H1 (cell line): ENCODE measurements at regions not wholly inside any gene's neighbourhood (a gene's known extent, or its start where the extent isn't known, plus 50 kb on each side); places are given as distances from the start of the nearest gene placed in this dataset.

Experiments used
- CTCF ChIA-PET: fragments of 300-600 bp; sonication (Branson Sonifier 250); formaldehyde crosslinking; loops from one replicate; lab custom pipeline; 2021; ENCODE audit not compliant: partially characterized antibody; lab: Charles Lee
- POLR2A ChIA-PET: fragments of 300-600 bp; sonication (Branson Sonifier 250); formaldehyde crosslinking; loops from one replicate; lab custom pipeline; 2021; ENCODE audit warnings: inconsistent platforms; ENCODE audit not compliant: partially characterized antibody; lab: Charles Lee
- DNase-seq, 2 experiments: peaks; one replicate each; pipeline versions ENCODE4 v3.0.0 to v3.0.0-alpha.2; 2010 to 2022; ENCODE audit warnings: low spot score in 2 of 2, low read depth in 1 of 2, mixed read lengths in 1 of 2
- FAIRE-seq: peaks from 2 replicates; lab custom pipeline; 2011; peaks lifted over from hg19 to GRCh38; lab: Jason Lieb, UNC
- H2AFZ ChIP-seq: 2 replicates; pipeline ENCODE4 v1.8.1; 2012; ENCODE audit warnings: low read length, inconsistent platforms
- H2AK5ac ChIP-seq: 2 replicates; pipeline ENCODE4 v1.6.1; 2013; ENCODE audit warnings: low read depth, low read length
- H2BK120ac ChIP-seq: replicated peaks from 2 replicates; pipeline ENCODE3; 2013; ENCODE audit warnings: low read depth, low read length, inconsistent platforms
- H2BK12ac ChIP-seq: 2 replicates; pipeline ENCODE4 v1.6.1; 2013; ENCODE audit warnings: low read depth, low read length
- H2BK15ac ChIP-seq: 2 replicates; pipeline ENCODE4 v1.6.1; 2013; ENCODE audit warnings: low read length
- H2BK20ac ChIP-seq: 2 replicates; pipeline ENCODE4 v1.6.1; 2013; ENCODE audit warnings: low read length
- H2BK5ac ChIP-seq: 2 replicates; pipeline ENCODE4 v1.6.1; 2013; ENCODE audit warnings: low read depth, low read length
- H3K14ac ChIP-seq: 2 replicates; pipeline ENCODE4 v1.6.1; 2013; ENCODE audit warnings: inconsistent platforms; ENCODE audit not compliant: insufficient read length
- H3K18ac ChIP-seq: 2 replicates; pipeline ENCODE4 v1.6.1; 2013; ENCODE audit warnings: low read length; ENCODE audit errors: extremely low read depth
- H3K23ac ChIP-seq: 2 replicates; pipeline ENCODE4 v1.6.1; 2013; ENCODE audit warnings: inconsistent platforms; ENCODE audit not compliant: insufficient read length
- H3K23me2 ChIP-seq: 2 replicates; pipeline ENCODE4 v1.6.1; 2013; ENCODE audit warnings: low read depth, low read length
- H3K27ac ChIP-seq: 2 replicates; pipeline ENCODE4 v1.6.1; 2011; ENCODE audit warnings: low read depth, low read length, inconsistent platforms
- H3K27me3 ChIP-seq, 4 experiments: replicated peaks in 1 of 4; 1 replicate in 1 of 4; 2 replicates in 3 of 4; pipeline versions ENCODE4 v1.6.1 to v1.8.1; 2011 to 2013; ENCODE audit warnings: low read length in 3 of 4, mild to moderate bottlenecking in 3 of 4, inconsistent platforms in 2 of 4, mixed read lengths in 2 of 4, moderate library complexity in 1 of 4; ENCODE audit not compliant: control insufficient read depth in 3 of 4, insufficient read depth in 3 of 4; ENCODE audit errors: extremely low read depth in 1 of 4
- H3K36me3 ChIP-seq, 4 experiments: 2 replicates each; pipeline versions ENCODE4 v1.6.1 to v1.8.1; 2011 to 2013; ENCODE audit warnings: mild to moderate bottlenecking in 4 of 4, low read length in 3 of 4, moderate library complexity in 2 of 4, control low read depth in 1 of 4, inconsistent platforms in 1 of 4; ENCODE audit not compliant: insufficient read depth in 4 of 4, control insufficient read depth in 2 of 4
- H3K4ac ChIP-seq: replicated peaks from 2 replicates; pipeline ENCODE3; 2013; ENCODE audit warnings: low read length, low read depth, mixed read lengths, inconsistent platforms; ENCODE audit not compliant: insufficient read length
- H3K4me1 ChIP-seq, 4 experiments: replicated peaks in 1 of 4; 1 replicate in 1 of 4; 2 replicates in 3 of 4; pipeline versions ENCODE4 v1.6.1 to v1.8.1; 2011 to 2013; ENCODE audit warnings: low read length in 3 of 4, inconsistent platforms in 2 of 4, mixed read lengths in 1 of 4; ENCODE audit not compliant: insufficient read depth in 4 of 4, control insufficient read depth in 3 of 4
- H3K4me2 ChIP-seq, 2 experiments: 2 replicates each; pipeline versions ENCODE4 v1.6.1 to v1.8.1; 2011 to 2013; ENCODE audit warnings: low read depth in 2 of 2, low read length in 2 of 2, control low read depth in 1 of 2, inconsistent platforms in 1 of 2, mild to moderate bottlenecking in 1 of 2; ENCODE audit not compliant: insufficient read depth in 1 of 2
- H3K4me3 ChIP-seq, 4 experiments: fragments of 200-600, 300-600 bp in 1 of 4; sonication (generic), shearing (Covaris generic), sonication (Bioruptor Twin) in 1 of 4; 2 replicates each; pipeline versions ENCODE4 v1.5.1 to v1.8.1; 2011 to 2016; ENCODE audit warnings: low read length in 4 of 4, low read depth in 3 of 4, control low read depth in 2 of 4, inconsistent platforms in 2 of 4, mild to moderate bottlenecking in 2 of 4, mixed read lengths in 1 of 4, moderate library complexity in 1 of 4; ENCODE audit not compliant: insufficient read depth in 2 of 4; ENCODE audit errors: extremely low read depth in 1 of 4
- H3K56ac ChIP-seq: replicated peaks from 2 replicates; pipeline ENCODE3; 2013; ENCODE audit warnings: low read depth, mild to moderate bottlenecking, mixed read lengths, low read length, inconsistent platforms; ENCODE audit not compliant: insufficient read length
- H3K79me1 ChIP-seq: 2 replicates; pipeline ENCODE4 v1.6.1; 2013; ENCODE audit warnings: low read depth, low read length, control low read depth
- H3K79me2 ChIP-seq, 2 experiments: 2 replicates each; pipeline versions ENCODE4 v1.6.1 to v1.8.1; 2012 to 2013; ENCODE audit warnings: low read length in 2 of 2, mild to moderate bottlenecking in 2 of 2, inconsistent platforms in 1 of 2; ENCODE audit not compliant: insufficient read depth in 2 of 2, control insufficient read depth in 1 of 2
- H3K9ac ChIP-seq, 4 experiments: replicated peaks in 1 of 4; 1 replicate in 1 of 4; 2 replicates in 3 of 4; pipeline versions ENCODE4 v1.6.1 to v1.8.1; 2011 to 2013; ENCODE audit warnings: low read depth in 3 of 4, low read length in 3 of 4, control low read depth in 2 of 4, mild to moderate bottlenecking in 2 of 4, moderate library complexity in 2 of 4, inconsistent platforms in 1 of 4; ENCODE audit errors: extremely low read depth in 1 of 4
- H3K9me3 ChIP-seq, 2 experiments: 2 replicates each; pipeline versions ENCODE4 v1.6.1 to v1.8.1; 2012 to 2013; ENCODE audit warnings: mild to moderate bottlenecking in 2 of 2, moderate library complexity in 2 of 2, control low read depth in 1 of 2, inconsistent platforms in 1 of 2, low read depth in 1 of 2, low read length in 1 of 2, mixed read lengths in 1 of 2; ENCODE audit not compliant: insufficient read depth in 2 of 2
- H4K20me1 ChIP-seq, 2 experiments: replicated peaks in 1 of 2; 2 replicates each; pipeline versions ENCODE3 to v1.8.1; 2011 to 2013; ENCODE audit warnings: inconsistent platforms in 2 of 2, low read length in 2 of 2, mild to moderate bottlenecking in 1 of 2; ENCODE audit not compliant: insufficient read depth in 2 of 2, control insufficient read depth in 1 of 2
- H4K5ac ChIP-seq: 2 replicates; pipeline ENCODE4 v1.6.1; 2013; ENCODE audit warnings: low read length, low read depth, mixed read lengths, inconsistent platforms; ENCODE audit not compliant: insufficient read length
- H4K8ac ChIP-seq: 2 replicates; pipeline ENCODE4 v1.8.0; 2013; ENCODE audit warnings: mild to moderate bottlenecking, moderate library complexity, low read length, inconsistent platforms; ENCODE audit not compliant: insufficient read depth; ENCODE audit errors: extremely low read depth
- H4K91ac ChIP-seq: replicated peaks from 2 replicates; pipeline ENCODE3; 2013; ENCODE audit warnings: low read length, mixed read lengths, inconsistent platforms; ENCODE audit not compliant: insufficient read length
- ATF2 ChIP-seq: IDR thresholded peaks from 2 replicates; pipeline ENCODE4 v1.6.1; 2012; ENCODE audit warnings: low read length, inconsistent platforms
- BRCA1 ChIP-seq: IDR thresholded peaks from 2 replicates; pipeline ENCODE4 v1.6.1; 2012; ENCODE audit warnings: low read depth, low read length, improper control_type of control experiment
- CBX8 ChIP-seq: fragments of 300-800, 300-1000 bp; sonication (generic); IDR thresholded peaks from 2 replicates; pipeline ENCODE4 v1.7.1; 2016; ENCODE audit warnings: low read depth, low read length, borderline replicate concordance
- EGR1 ChIP-seq: IDR thresholded peaks from 2 replicates; pipeline ENCODE4 v1.6.1; 2011; ENCODE audit warnings: low read depth, low read length, borderline replicate concordance
- EZH2 ChIP-seq: fragments of 200-600 bp; sonication (generic); IDR thresholded peaks from 2 replicates; pipeline ENCODE4 v1.7.1; 2012; ENCODE audit warnings: low read depth, mild to moderate bottlenecking, moderate library complexity, low read length, inconsistent platforms; ENCODE audit not compliant: severe bottlenecking
- KDM5A ChIP-seq: fragments of 200-600 bp; IDR thresholded peaks from 2 replicates; pipeline ENCODE4 v1.7.1; 2012; ENCODE audit warnings: mild to moderate bottlenecking, low read length, inconsistent platforms, mixed read lengths
- PHF8 ChIP-seq: fragments of 200-600 bp; sonication (generic); conservative IDR thresholded peaks from 2 replicates; pipeline ENCODE4 v1.7.1; 2012; ENCODE audit warnings: low read depth, mild to moderate bottlenecking, inconsistent platforms, low read length, moderate library complexity
- RBBP5 ChIP-seq: IDR thresholded peaks from 2 replicates; pipeline ENCODE4 v1.7.1; 2012; ENCODE audit warnings: low read depth, mild to moderate bottlenecking, inconsistent platforms, low read length, moderate library complexity, borderline replicate concordance
- SIRT6 ChIP-seq: IDR thresholded peaks from one replicate; pipeline ENCODE4 v1.7.1; 2012; ENCODE audit warnings: low read length, inconsistent platforms
- WGBS, 2 experiments: shearing (Covaris generic) in 1 of 2; methylation state at CpG; one replicate each; pipeline versions ENCODE4 v1.1.6 to v1.1.7; 2013 to 2015; ENCODE audit warnings: low lambda C conversion rate in 2 of 2, mixed read lengths in 2 of 2, inconsistent platforms in 1 of 2, low coverage in 1 of 2, missing lambda C conversion rate in 1 of 2; ENCODE audit not compliant: insufficient replicate concordance in 2 of 2, insufficient coverage in 1 of 2, insufficient read length in 1 of 2; ENCODE audit errors: extremely low coverage in 1 of 2, missing lambda C conversion rate in 1 of 2; 5-methylcytosine and 5-hydroxymethylcytosine counted together
- TF ChIP-seq, protein P1 (sequence below): IDR thresholded peaks from 2 replicates; pipeline ENCODE4 v1.6.1; 2012; ENCODE audit warnings: inconsistent platforms

- no peak overlapping the region for H2BK15ac ChIP-seq
- no peak overlapping the region for H3K56ac ChIP-seq
- no peak overlapping the region for H2BK5ac ChIP-seq
- no peak overlapping the region for H2AFZ ChIP-seq
- no peak overlapping the region for H4K5ac ChIP-seq
- 87% methylated on average over 3 of the region's 3 CpGs; no CpG with 5 or more reads in 1 of the 2 experiments for WGBS, 2 experiments
- H3K79me2 ChIP-seq: no peaks in the 10 kb centered on the region
- no peak overlapping the region for H4K8ac ChIP-seq
- H3K4me3 ChIP-seq: no peak overlapping the region
- H3K18ac ChIP-seq: no peak overlapping the region
- no peak overlapping the region for H3K4ac ChIP-seq
- no peak overlapping the region for H3K23ac ChIP-seq
- no peaks in the 10 kb centered on the region for H3K23me2 ChIP-seq
- H3K4me1 ChIP-seq: no peaks in the 10 kb centered on the region
- TF ChIP-seq ATF2 (no peak), CBX8 (no peak), EZH2 (no peak), SIRT6 (no peak), PHF8 (no peak), RBBP5 (no peak), KDM5A (no peak), EGR1 (no peak), BRCA1 (no peak)
- TF ChIP-seq, protein P1, sequence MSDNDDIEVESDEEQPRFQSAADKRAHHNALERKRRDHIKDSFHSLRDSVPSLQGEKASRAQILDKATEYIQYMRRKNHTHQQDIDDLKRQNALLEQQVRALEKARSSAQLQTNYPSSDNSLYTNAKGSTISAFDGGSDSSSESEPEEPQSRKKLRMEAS: no peak
- H4K91ac ChIP-seq: no peak overlapping the region
- H3K36me3 ChIP-seq: no peaks in the 10 kb centered on the region
- CTCF ChIA-PET: no interaction called here
- POLR2A ChIA-PET: no interaction called here
- no peak for DNase-seq
- no peaks in the 10 kb centered on the region for H4K20me1 ChIP-seq
- H3K4me2 ChIP-seq: no peak overlapping the region
- H3K27ac ChIP-seq: no peak overlapping the region
- no peak for FAIRE-seq
- H2BK120ac ChIP-seq: no peak overlapping the region
- no peak overlapping the region for H3K9ac ChIP-seq
- no peak overlapping the region for H2BK12ac ChIP-seq
- no peak overlapping the region for H2BK20ac ChIP-seq
- no peak overlapping the region for H3K14ac ChIP-seq
- no peak overlapping the region for H2AK5ac ChIP-seq
- H3K79me1 ChIP-seq: no peaks in the 10 kb centered on the region
- H3K9me3 ChIP-seq: no peaks in the 10 kb centered on the region
- H3K27me3 ChIP-seq: no peaks in the 10 kb centered on the region
These were observed 100.3 kb upstream of the ANK3 start for GRCh38 chr10:60490013-60490412.
